Suprapubic skin (tissue), 3 donors: ENCODE measurements at regions not wholly inside any gene's neighbourhood (a gene's known extent, or its start where the extent isn't known, plus 50 kb on each side); places are given as distances from the start of the nearest gene placed in this dataset.

Experiments
- CTCF ChIP-seq, 2 donors: fragments of 200-600 bp in 1 of 2; fragments of 450-650 bp in 1 of 2; sonication (generic) in 1 of 2; IDR thresholded peaks; one replicate each; pipeline ENCODE4 v1.5.1; 2016 to 2019; ENCODE audit warnings: antibody characterized with exemption in 2 of 2, mild to moderate bottlenecking in 1 of 2, moderate library complexity in 1 of 2
- EP300 ChIP-seq: sonication (generic); formaldehyde crosslinking; IDR thresholded peaks from one replicate; pipeline ENCODE4 v1.6.1; 2017; ENCODE audit warnings: antibody characterized with exemption
- POLR2A ChIP-seq, 2 donors: fragments of 450-650 bp; IDR thresholded peaks; one replicate each; pipeline ENCODE4 v1.6.1; 2017; ENCODE audit warnings: antibody characterized with exemption in 2 of 2, mild to moderate bottlenecking in 2 of 2, moderate library complexity in 2 of 2

- no peak for TF ChIP-seq CTCF (IDR thresholded peaks at IDR 0.05)
- no peak for TF ChIP-seq POLR2A (IDR thresholded peaks at IDR 0.05)
- TF ChIP-seq EP300, result no peak
Measured at GRCh38 chr3:22895671-22896070, 307.5 kb upstream of the UBE2E2 start.
